D721Med (cell line): ENCODE measurements at regions not wholly inside any gene's neighbourhood (a gene's known extent, or its start where the extent isn't known, plus 50 kb on each side); places are given as distances from the start of the nearest gene placed in this dataset.

Experiments
- DNase-seq: peaks from one replicate; pipeline ENCODE4 v3.0.0; 2011; ENCODE audit warnings: low spot score; ENCODE audit not compliant: insufficient read length
- FAIRE-seq: peaks from 2 replicates; lab custom pipeline; 2011; peaks lifted over from hg19 to GRCh38; lab: Jason Lieb, UNC
- TF ChIP-seq, protein P1 (sequence below): IDR thresholded peaks from 2 replicates; pipeline ENCODE4 v1.5.1; 2012; ENCODE audit warnings: mild to moderate bottlenecking, control low read depth; ENCODE audit not compliant: insufficient read depth; ENCODE audit errors: missing control alignments

- TF ChIP-seq, protein P1, sequence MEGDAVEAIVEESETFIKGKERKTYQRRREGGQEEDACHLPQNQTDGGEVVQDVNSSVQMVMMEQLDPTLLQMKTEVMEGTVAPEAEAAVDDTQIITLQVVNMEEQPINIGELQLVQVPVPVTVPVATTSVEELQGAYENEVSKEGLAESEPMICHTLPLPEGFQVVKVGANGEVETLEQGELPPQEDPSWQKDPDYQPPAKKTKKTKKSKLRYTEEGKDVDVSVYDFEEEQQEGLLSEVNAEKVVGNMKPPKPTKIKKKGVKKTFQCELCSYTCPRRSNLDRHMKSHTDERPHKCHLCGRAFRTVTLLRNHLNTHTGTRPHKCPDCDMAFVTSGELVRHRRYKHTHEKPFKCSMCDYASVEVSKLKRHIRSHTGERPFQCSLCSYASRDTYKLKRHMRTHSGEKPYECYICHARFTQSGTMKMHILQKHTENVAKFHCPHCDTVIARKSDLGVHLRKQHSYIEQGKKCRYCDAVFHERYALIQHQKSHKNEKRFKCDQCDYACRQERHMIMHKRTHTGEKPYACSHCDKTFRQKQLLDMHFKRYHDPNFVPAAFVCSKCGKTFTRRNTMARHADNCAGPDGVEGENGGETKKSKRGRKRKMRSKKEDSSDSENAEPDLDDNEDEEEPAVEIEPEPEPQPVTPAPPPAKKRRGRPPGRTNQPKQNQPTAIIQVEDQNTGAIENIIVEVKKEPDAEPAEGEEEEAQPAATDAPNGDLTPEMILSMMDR, result no peak
- FAIRE-seq, result no peak
- no peak for DNase-seq
Measured at GRCh38 chr12:5305886-5306545, 125.9 kb upstream of the NTF3 start.

GRCh38 chr12:5307065-5307464 is 124.8 kb upstream of the NTF3 start:
- no peak for DNase-seq
- FAIRE-seq, result no peak
- TF ChIP-seq, protein P1, result no peak

GRCh38 chr12:5308216-5308615 is 123.7 kb upstream of the NTF3 start:
- TF ChIP-seq, protein P1, result no peak
- FAIRE-seq (no peak), DNase-seq (no peak)

- TF ChIP-seq, protein P1, result no peak
- DNase-seq, result no peak
- FAIRE-seq, result no peak
Measured at GRCh38 chr12:5308996-5309395, 122.9 kb upstream of the NTF3 start.

- DNase-seq (no peak), FAIRE-seq (no peak)
- TF ChIP-seq, protein P1, result no peak
Measured at GRCh38 chr12:5309654-5310053, 122.3 kb upstream of the NTF3 start.

DNA sequence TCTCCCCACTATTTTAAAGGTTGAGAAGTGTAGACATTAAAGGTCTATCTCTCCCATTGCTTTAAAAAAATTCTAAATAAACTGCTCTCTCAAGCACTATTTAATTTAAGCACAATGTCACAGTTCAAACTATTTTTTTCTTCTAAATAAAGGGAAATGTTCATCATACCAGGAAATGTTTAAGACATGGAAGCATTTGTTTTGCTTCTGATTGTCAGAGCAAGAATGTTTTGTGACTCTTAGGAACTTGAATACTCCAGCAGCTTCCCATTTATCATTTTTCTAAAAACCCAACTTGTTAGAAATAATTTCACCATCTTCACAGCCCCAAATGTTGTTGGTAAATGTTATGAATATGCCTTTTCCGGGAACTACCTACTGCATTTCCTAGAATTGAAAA is 121.8 kb upstream of the NTF3 start:
- TF ChIP-seq, protein P1, result no peak
- FAIRE-seq, result no peak

GRCh38 chr12:5317556-5317955 is 114.4 kb upstream of the NTF3 start:
- FAIRE-seq (no peak), DNase-seq (no peak)
- TF ChIP-seq, protein P1, result no peak

More for the DNA sequence above, 121.8 kb upstream of the NTF3 start:
- no peak for DNase-seq
